ENCODE measurements at regions not wholly inside any gene's neighbourhood (a gene's known extent, or its start where the extent isn't known, plus 50 kb on each side); places are given as distances from the start of the nearest gene placed in this dataset.

DNA sequence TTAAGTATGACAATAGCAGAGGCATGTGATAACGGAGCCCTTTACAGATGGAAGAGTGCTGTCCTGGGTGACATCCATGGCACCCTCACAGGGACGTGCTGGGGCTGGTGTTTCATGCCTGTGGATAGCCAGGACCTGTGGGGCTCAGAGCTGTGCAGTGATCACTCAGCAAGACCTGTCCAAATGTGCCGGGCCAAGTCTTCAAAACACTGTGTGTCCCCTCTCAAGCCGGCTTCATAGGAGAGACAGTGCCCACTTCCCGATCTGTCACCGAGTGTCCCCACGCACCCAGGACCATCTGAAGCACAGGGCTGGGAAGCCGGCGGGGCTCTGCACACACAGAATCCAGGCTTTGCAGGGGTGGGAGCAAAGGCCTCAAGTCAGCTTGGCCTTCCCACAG, 217.2 kb upstream of the IGF1R start:
- H3K36me3 ChIP-seq (ENCODE audit: low read length): no peaks in the 10 kb centered on the region
- H3K9me2 ChIP-seq (replicated peaks; ENCODE audit: insufficient read depth, low read length): no peaks in the 10 kb centered on the region
- no peak overlapping the region for H2AFZ ChIP-seq (ENCODE audit: low read depth, low read length, severe bottlenecking)
- H3F3A ChIP-seq (ENCODE audit: insufficient read depth): no peaks in the 10 kb centered on the region
- H3K4me2 ChIP-seq (ENCODE audit: low read depth, low read length, poor library complexity, severe bottlenecking): no peak overlapping the region
- H4K20me1 ChIP-seq (ENCODE audit: low read depth, low read length): no peaks in the 10 kb centered on the region
- no peak for TF ChIP-seq EZH2phosphoT487 (conservative IDR thresholded peaks at IDR 0.05; ENCODE audit: low read length)
- no peak for TF ChIP-seq CTCF (IDR thresholded peaks at IDR 0.05; ENCODE audit: insufficient read depth, low read length, poor library complexity, severe bottlenecking)
- H3K4me3 ChIP-seq (ENCODE audit: insufficient read depth, low read length, poor library complexity, severe bottlenecking): no peak overlapping the region
- no peaks in the 10 kb centered on the region for H3K79me2 ChIP-seq (ENCODE audit: insufficient read depth, low read length)
- no peaks in the 10 kb centered on the region for H3K9me3 ChIP-seq (ENCODE audit: insufficient read depth, low read length)
- no peaks in the 10 kb centered on the region for H3K27me3 ChIP-seq (ENCODE audit: low read length)
- no peak overlapping the region for H3K27ac ChIP-seq (ENCODE audit: low read depth, low read length)
- H3K9ac ChIP-seq (ENCODE audit: low read length): no peak overlapping the region

DNA sequence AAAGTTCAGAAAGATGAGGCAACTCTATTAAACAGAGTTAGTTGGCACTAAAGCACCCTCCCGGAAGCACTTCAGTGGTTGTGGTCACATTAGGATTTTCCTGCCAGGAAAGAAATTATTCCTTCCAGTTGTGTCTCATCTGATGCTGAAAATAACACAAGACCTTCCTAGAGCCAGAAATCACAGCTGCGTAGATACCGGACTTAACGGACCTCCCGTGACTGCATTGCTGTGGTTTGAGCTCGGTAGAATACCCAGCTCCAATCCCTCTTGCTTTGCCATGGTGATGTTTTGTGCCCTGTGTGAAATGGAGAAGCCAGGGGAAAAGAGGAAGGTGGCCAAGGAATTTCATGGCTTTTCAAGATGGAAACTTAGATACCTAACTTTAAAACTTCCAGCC, 215.0 kb upstream of the IGF1R start:
- Histone ChIP-seq H3K36me3 (ENCODE audit: low read length) (no peaks in the 10 kb centered on the region), H3K79me2 (ENCODE audit: insufficient read depth, low read length) (no peaks in the 10 kb centered on the region)

DNA sequence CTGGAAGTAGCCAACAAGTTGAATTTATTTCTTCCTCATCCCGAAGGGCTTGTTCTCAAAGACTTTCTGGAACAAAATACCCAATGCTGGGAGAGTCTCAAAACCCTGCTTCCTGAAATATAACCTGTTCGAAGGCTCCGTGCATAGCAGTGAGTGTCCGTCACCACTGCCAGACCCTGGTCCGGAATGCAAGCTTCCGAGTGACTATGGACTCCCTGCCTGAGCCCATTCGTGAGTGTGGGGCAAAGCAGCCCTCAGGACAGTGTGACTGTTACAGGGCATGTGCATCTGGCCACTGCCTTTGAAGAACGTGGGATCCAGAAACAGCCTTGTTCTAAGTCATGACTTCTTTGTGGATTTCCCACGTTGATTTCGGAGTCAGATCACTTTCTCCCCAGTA, 214.5 kb upstream of the IGF1R start:
- no peaks in the 10 kb centered on the region for H3K27me3 ChIP-seq (ENCODE audit: low read length)
- no peaks in the 10 kb centered on the region for H3K9me2 ChIP-seq (replicated peaks; ENCODE audit: insufficient read depth, low read length)
- H3K36me3 ChIP-seq (ENCODE audit: low read length): no peaks in the 10 kb centered on the region
- no peaks in the 10 kb centered on the region for H3K79me2 ChIP-seq (ENCODE audit: insufficient read depth, low read length)
- no peaks in the 10 kb centered on the region for H3K9me3 ChIP-seq (ENCODE audit: insufficient read depth, low read length)
- no peaks in the 10 kb centered on the region for H3F3A ChIP-seq (ENCODE audit: insufficient read depth)
- no peak overlapping the region for H3K4me2 ChIP-seq (ENCODE audit: low read depth, low read length, poor library complexity, severe bottlenecking)
- TF ChIP-seq EZH2phosphoT487 (conservative IDR thresholded peaks at IDR 0.05; ENCODE audit: low read length): no peak
- TF ChIP-seq CTCF (IDR thresholded peaks at IDR 0.05; ENCODE audit: insufficient read depth, low read length, poor library complexity, severe bottlenecking): no peak
- H3K9ac ChIP-seq (ENCODE audit: low read length): no peak overlapping the region
- no peak overlapping the region for H2AFZ ChIP-seq (ENCODE audit: low read depth, low read length, severe bottlenecking)
- H3K4me3 ChIP-seq (ENCODE audit: insufficient read depth, low read length, poor library complexity, severe bottlenecking): no peak overlapping the region
- no peak overlapping the region for H3K27ac ChIP-seq (ENCODE audit: low read depth, low read length)
- no peaks in the 10 kb centered on the region for H4K20me1 ChIP-seq (ENCODE audit: low read depth, low read length)

More for the DNA sequence above, 215.0 kb upstream of the IGF1R start:
- no peak overlapping the region for H2AFZ ChIP-seq (ENCODE audit: low read depth, low read length, severe bottlenecking)
- TF ChIP-seq EZH2phosphoT487 (conservative IDR thresholded peaks at IDR 0.05; ENCODE audit: low read length) (no peak), CTCF (IDR thresholded peaks at IDR 0.05; ENCODE audit: insufficient read depth, low read length, poor library complexity, severe bottlenecking) (no peak)
- H3K27ac ChIP-seq (ENCODE audit: low read depth, low read length): no peak overlapping the region
- no peaks in the 10 kb centered on the region for H3K9me3 ChIP-seq (ENCODE audit: insufficient read depth, low read length)
- H3K4me3 ChIP-seq (ENCODE audit: insufficient read depth, low read length, poor library complexity, severe bottlenecking): no peak overlapping the region
- H3K27me3 ChIP-seq (ENCODE audit: low read length): no peaks in the 10 kb centered on the region
- H3K9ac ChIP-seq (ENCODE audit: low read length): no peak overlapping the region
- no peak overlapping the region for H3K4me2 ChIP-seq (ENCODE audit: low read depth, low read length, poor library complexity, severe bottlenecking)
- no peaks in the 10 kb centered on the region for H3K9me2 ChIP-seq (replicated peaks; ENCODE audit: insufficient read depth, low read length)
- no peaks in the 10 kb centered on the region for H4K20me1 ChIP-seq (ENCODE audit: low read depth, low read length)
- no peaks in the 10 kb centered on the region for H3F3A ChIP-seq (ENCODE audit: insufficient read depth)
